CD14-positive monocyte (primary cell): ENCODE measurements at regions not wholly inside any gene's neighbourhood (a gene's known extent, or its start where the extent isn't known, plus 50 kb on each side); places are given as distances from the start of the nearest gene placed in this dataset.
"Not testable (repeated sequence)": the region's sequence is repeated elsewhere in the genome, so short reads cannot be mapped to it uniquely, and the experiment has no call there.

Source experiments
- DNase-seq, 3 donors: peaks; one replicate each; pipeline ENCODE4 v3.0.0-alpha.2; 2011 to 2022
- H2AFZ ChIP-seq: 2 replicates; pipeline ENCODE4 v1.6.0; 2012; ENCODE audit warnings: mild to moderate bottlenecking, low read depth, low read length, inconsistent platforms; ENCODE audit not compliant: insufficient read depth, poor library complexity, severe bottlenecking
- H3K27ac ChIP-seq, 2 donors: 1 replicate in 1 of 2; 2 replicates in 1 of 2; pipeline ENCODE4 v1.5.1; 2012 to 2013; ENCODE audit warnings: low read length in 2 of 2, control low read depth in 1 of 2, inconsistent platforms in 1 of 2, low read depth in 1 of 2, mild to moderate bottlenecking in 1 of 2
- H3K27me3 ChIP-seq, 2 donors: one replicate each; pipeline versions ENCODE4 v1.6.0 to v1.6.1; 2011 to 2013; ENCODE audit warnings: low read length in 2 of 2; ENCODE audit not compliant: control insufficient read depth in 2 of 2, insufficient read depth in 2 of 2
- H3K36me3 ChIP-seq, 2 donors: replicated peaks in 1 of 2; 1 replicate in 1 of 2; 2 replicates in 1 of 2; pipeline versions ENCODE4 v1.5.1 to v1.6.1; 2012 to 2013; ENCODE audit warnings: low read length in 2 of 2, control low read depth in 1 of 2, inconsistent platforms in 1 of 2, mild to moderate bottlenecking in 1 of 2; ENCODE audit not compliant: insufficient read depth in 2 of 2, control insufficient read depth in 1 of 2
- H3K4me1 ChIP-seq, 2 donors: 1 replicate in 1 of 2; 2 replicates in 1 of 2; pipeline versions ENCODE4 v1.5.1 to v1.6.1; 2012 to 2013; ENCODE audit warnings: low read length in 2 of 2, control low read depth in 1 of 2, inconsistent platforms in 1 of 2, mild to moderate bottlenecking in 1 of 2, moderate library complexity in 1 of 2; ENCODE audit not compliant: insufficient read depth in 2 of 2, control insufficient read depth in 1 of 2
- H3K4me2 ChIP-seq: replicated peaks from 2 replicates; pipeline ENCODE3; 2012; ENCODE audit warnings: low read length, moderate library complexity, mild to moderate bottlenecking; ENCODE audit not compliant: poor library complexity, severe bottlenecking; ENCODE audit errors: extremely low read depth
- H3K4me3 ChIP-seq, 3 experiments: fragments of 200-600 bp in 1 of 3; sonication (generic) in 1 of 3; replicated peaks in 1 of 3; 1 replicate in 2 of 3; 2 replicates in 1 of 3; pipeline ENCODE4 v1.5.1; 2011 to 2013; ENCODE audit warnings: low read length in 3 of 3, mild to moderate bottlenecking in 3 of 3, control low read depth in 2 of 3, low read depth in 2 of 3, inconsistent platforms in 1 of 3, moderate library complexity in 1 of 3
- H3K79me2 ChIP-seq: 2 replicates; pipeline ENCODE4 v1.6.0; 2012; ENCODE audit warnings: mild to moderate bottlenecking, control low read depth, inconsistent platforms, low read length, moderate library complexity; ENCODE audit not compliant: insufficient read depth
- H3K9ac ChIP-seq: 2 replicates; pipeline ENCODE4 v1.6.0; 2017; ENCODE audit warnings: low read length, mild to moderate bottlenecking; ENCODE audit not compliant: insufficient read depth, poor library complexity, severe bottlenecking
- H3K9me3 ChIP-seq, 2 donors: replicated peaks in 1 of 2; 1 replicate in 1 of 2; 2 replicates in 1 of 2; pipeline versions ENCODE4 v1.5.1 to v1.6.1; 2012 to 2013; ENCODE audit warnings: low read length in 2 of 2, control low read depth in 1 of 2; ENCODE audit not compliant: control insufficient read depth in 1 of 2, insufficient read depth in 1 of 2
- H4K20me1 ChIP-seq: 2 replicates; pipeline ENCODE4 v1.6.0; 2012; ENCODE audit warnings: mild to moderate bottlenecking, low read length, control low read depth, moderate library complexity; ENCODE audit not compliant: insufficient read depth
- H3K27ac Mint-ChIP-seq, 7 donors: one replicate each; pipeline ENCODE4 v1.8.0; 2020; ENCODE audit warnings: mild to moderate bottlenecking in 7 of 7, mixed read lengths in 7 of 7, moderate library complexity in 6 of 7, inconsistent platforms in 2 of 7
- H3K27me3 Mint-ChIP-seq, 3 donors: one replicate each; pipeline ENCODE4 v1.8.0; 2021 to 2022; ENCODE audit warnings: low read depth in 3 of 3, mild to moderate bottlenecking in 3 of 3, mixed read lengths in 3 of 3, moderate library complexity in 3 of 3, inconsistent platforms in 1 of 3
- H3K36me3 Mint-ChIP-seq, 2 donors: one replicate each; pipeline ENCODE4 v1.8.0; 2020; ENCODE audit warnings: mixed read lengths in 2 of 2, inconsistent platforms in 1 of 2, mild to moderate bottlenecking in 1 of 2
- H3K4me1 Mint-ChIP-seq: one replicate; pipeline ENCODE4 v1.8.0; 2020; ENCODE audit warnings: mild to moderate bottlenecking, mixed read lengths
- H3K4me3 Mint-ChIP-seq, 2 donors: one replicate each; pipeline ENCODE4 v1.8.0; 2020; ENCODE audit warnings: mild to moderate bottlenecking in 2 of 2, mixed read lengths in 2 of 2, moderate library complexity in 1 of 2
- H3K9me3 Mint-ChIP-seq, 7 donors: one replicate each; pipeline ENCODE4 v1.8.0; 2020 to 2022; ENCODE audit warnings: mixed read lengths in 7 of 7, mild to moderate bottlenecking in 6 of 7, moderate library complexity in 6 of 7, inconsistent platforms in 2 of 7
- CTCF ChIP-seq: fragments of 200-600 bp; IDR thresholded peaks from one replicate; pipeline ENCODE4 v1.8.0; 2022; ENCODE audit warnings: antibody characterized with exemption, mild to moderate bottlenecking
- WGBS: methylation state at CpG from one replicate; pipeline ENCODE4 v1.1.5; 2013; ENCODE audit warnings: missing lambda C conversion rate; ENCODE audit not compliant: insufficient coverage; 5-methylcytosine and 5-hydroxymethylcytosine counted together
- intact Hi-C, 2 donors: fragments of 100-400 bp; cut with micrococcal nuclease; formaldehyde crosslinking; loops; one replicate each; pipeline versions ENCODE4 v1.15.0 to v1.15.1; 2023

GRCh38 chr3:39644176-39644575 is 165.2 kb upstream of the MYRIP start:
- Histone ChIP-seq H3K9me3 (no peaks in the 10 kb centered on the region), H3K4me3 (no peak overlapping the region), H3K9ac (no peak overlapping the region), H3K27ac (no peak overlapping the region), H3K79me2 (no peaks in the 10 kb centered on the region), H4K20me1 (no peaks in the 10 kb centered on the region), H3K36me3 (no peaks in the 10 kb centered on the region), H3K27me3 (no peaks in the 10 kb centered on the region), H3K4me1 (peaks cover 8 to 15% of the 10 kb centered on the region in 2 donors), H3K4me2 (no peak overlapping the region), H2AFZ (no peak overlapping the region)
- Mint-ChIP-seq H3K9me3 (peaks cover 0 to 3% (median 2%) of the 10 kb centered on the region in 7 donors), H3K4me1 (peaks cover 21% of the 10 kb centered on the region), H3K4me3 (no peak overlapping the region), H3K27ac (no peak overlapping the region), H3K36me3 (no peaks in the 10 kb centered on the region), H3K27me3 (no peaks in the 10 kb centered on the region)
- intact Hi-C loops, result no loop called here
- no peak for TF ChIP-seq CTCF
- peak in 1 of 3 donors; percentile 17 for DNase-seq
- WGBS, result no CpG with 5 or more reads among the region's 4 CpGs

- WGBS, result no CpG with 5 or more reads among the region's 19 CpGs
- H3K4me1 ChIP-seq, H3K4me2 ChIP-seq, H3K4me1 Mint-ChIP-seq, H2AFZ ChIP-seq, H3K36me3 Mint-ChIP-seq, H3K9ac ChIP-seq, H3K27ac ChIP-seq, H3K36me3 ChIP-seq, H3K4me3 Mint-ChIP-seq, H3K9me3 ChIP-seq, H3K79me2 ChIP-seq, intact Hi-C loops, H3K27me3 Mint-ChIP-seq, DNase-seq, H4K20me1 ChIP-seq, H3K4me3 ChIP-seq, H3K27me3 ChIP-seq, H3K27ac Mint-ChIP-seq: not testable (repeated sequence)
- H3K9me3 Mint-ChIP-seq, result peaks cover 3 to 14% (median 8%) of the 10 kb centered on the region in 7 donors
Observed at GRCh38 chr3:39651256-39651655, 158.2 kb upstream of the MYRIP start.
